K562 (cell line): ENCODE measurements at regions not wholly inside any gene's neighbourhood (a gene's known extent, or its start where the extent isn't known, plus 50 kb on each side); places are given as distances from the start of the nearest gene placed in this dataset.

Experiments
- ATAC-seq: fragments of 200-7000 bp; cut with Tn5 transposase; 3 replicates; pipeline ENCODE4 v1.9.1; 2020; ENCODE audit warnings: moderate library complexity
- BruUV-seq: library from RNA; stranded (reverse); fragments of 400-500 nt; replicated peaks from 2 replicates; lab custom pipeline; 2021; lab: Mats Ljungman, UMichigan
- CTCF ChIA-PET: fragments of 300-600 bp; formaldehyde crosslinking; extraction: SDS; loops from one replicate; lab custom pipeline; 2021; ENCODE audit warnings: low intra/inter-chr PET ratio; lab: Yijun Ruan, JAX
- POLR2A ChIA-PET: fragments of 300-600, 350-650 bp; sonication (Branson Sonifier 250); formaldehyde crosslinking; extraction: SDS; loops from one replicate; lab custom pipeline; 2021; ENCODE audit warnings: antibody characterized with exemption, inconsistent platforms; lab: Yijun Ruan, JAX
- DNase-seq, 4 experiments: peaks; one replicate each; pipeline versions ENCODE4 v3.0.0 to v3.0.0-alpha.2; 2011 to 2018; ENCODE audit warnings: low spot score in 3 of 4, mixed read lengths in 3 of 4; ENCODE audit errors: extremely low read depth in 1 of 4
- FAIRE-seq: peaks from 2 replicates; lab custom pipeline; 2011; peaks lifted over from hg19 to GRCh38; lab: Jason Lieb, UNC
- H2AFZ ChIP-seq: 2 replicates; pipeline ENCODE4 v1.6.0; 2011; ENCODE audit warnings: low read depth, low read length, control low read depth, inconsistent platforms
- H3K27ac ChIP-seq: fragments of 200-600 bp; 3 replicates; pipeline ENCODE4 v1.8.0; 2011; ENCODE audit warnings: low read depth, mild to moderate bottlenecking, control low read depth, inconsistent platforms, low read length, moderate library complexity, mixed read lengths; ENCODE audit errors: extremely low read depth
- H3K27me3 ChIP-seq, 2 experiments: fragments of 300-600 bp in 1 of 2; 2 replicates in 1 of 2; 3 replicates in 1 of 2; pipeline versions ENCODE4 v1.6.0 to v1.8.0; 2011; ENCODE audit warnings: inconsistent platforms in 2 of 2, low read length in 2 of 2, mild to moderate bottlenecking in 1 of 2, mixed read lengths in 1 of 2, moderate library complexity in 1 of 2; ENCODE audit not compliant: control insufficient read depth in 2 of 2, insufficient read depth in 2 of 2
- H3K36me3 ChIP-seq: fragments of 300-600 bp; 3 replicates; pipeline ENCODE4 v1.8.0; 2011; ENCODE audit warnings: mild to moderate bottlenecking, low read length, inconsistent platforms; ENCODE audit not compliant: control insufficient read depth, insufficient read depth
- H3K4me1 ChIP-seq, 2 experiments: fragments of 200-600 bp in 1 of 2; replicated peaks in 1 of 2; 2 replicates in 1 of 2; 3 replicates in 1 of 2; pipeline versions ENCODE4 v1.5.1 to v1.8.0; 2011; ENCODE audit warnings: inconsistent platforms in 2 of 2, low read length in 2 of 2, mild to moderate bottlenecking in 1 of 2, mixed read lengths in 1 of 2, moderate library complexity in 1 of 2; ENCODE audit not compliant: control insufficient read depth in 2 of 2, insufficient read depth in 2 of 2
- H3K4me2 ChIP-seq: 2 replicates; pipeline ENCODE4 v1.6.1; 2011; ENCODE audit warnings: low read length, control low read depth, inconsistent platforms, mixed read lengths; ENCODE audit not compliant: insufficient read depth
- H3K4me3 ChIP-seq: fragments of 200-600 bp; sonication (generic), shearing (Covaris generic); 2 replicates; pipeline ENCODE4 v1.5.1; 2016; ENCODE audit warnings: control low read depth, inconsistent platforms
- H3K79me2 ChIP-seq: fragments of 200-600 bp; 3 replicates; pipeline ENCODE4 v1.8.0; 2011; ENCODE audit warnings: low read length, inconsistent platforms; ENCODE audit not compliant: control insufficient read depth, insufficient read depth
- H3K9ac ChIP-seq, 2 experiments: 2 replicates each; pipeline versions ENCODE4 v1.6.0 to v1.6.1; 2011; ENCODE audit warnings: low read depth in 2 of 2, low read length in 2 of 2, control low read depth in 1 of 2, inconsistent platforms in 1 of 2, mild to moderate bottlenecking in 1 of 2, mixed read lengths in 1 of 2; ENCODE audit not compliant: insufficient read depth in 1 of 2
- H3K9me1 ChIP-seq: one replicate; pipeline ENCODE4 v1.6.0; 2011; ENCODE audit warnings: inconsistent platforms, mild to moderate bottlenecking, low read length, moderate library complexity; ENCODE audit not compliant: control insufficient read depth, insufficient read depth
- H3K9me3 ChIP-seq: replicated peaks from 2 replicates; pipeline ENCODE4 v1.5.1; 2011; ENCODE audit warnings: low read depth, low read length, inconsistent platforms; ENCODE audit not compliant: control insufficient read depth, insufficient read depth
- H4K20me1 ChIP-seq: replicated peaks from 2 replicates; pipeline ENCODE4 v1.6.1; 2011; ENCODE audit warnings: low read length, inconsistent platforms, mixed read lengths; ENCODE audit not compliant: control insufficient read depth, insufficient read depth
- ELF2 ChIP-seq: fragments of 250-450 bp; sonication (Bioruptor Pico); IDR thresholded peaks from 2 replicates; pipeline ENCODE4 v1.5.0; 2021; ENCODE audit warnings: mild to moderate bottlenecking
- HNRNPK ChIP-seq: fragments of 200-400 bp; formaldehyde crosslinking; IDR thresholded peaks from one replicate; pipeline ENCODE4 v1.6.1; 2018; ENCODE audit warnings: mild to moderate bottlenecking, low read depth, low read length; ENCODE audit not compliant: poor library complexity, severe bottlenecking
- JUNB ChIP-seq: fragments of 450-650 bp; formaldehyde crosslinking; conservative IDR thresholded peaks from 2 replicates; pipeline ENCODE4 v1.4.0; 2020; ENCODE audit warnings: mild to moderate bottlenecking
- KHSRP ChIP-seq: fragments of 450-650 bp; IDR thresholded peaks from 2 replicates; pipeline ENCODE4 v1.6.1; 2017
- LARP7 ChIP-seq: fragments of 450-650 bp; IDR thresholded peaks from 2 replicates; pipeline ENCODE4 v1.6.1; 2016
- MAFF ChIP-seq: IDR thresholded peaks from 2 replicates; pipeline ENCODE4 v1.6.1; 2012; ENCODE audit warnings: low read length, improper control_type of control experiment
- RNF2 ChIP-seq: sonication (generic); IDR thresholded peaks from 2 replicates; pipeline ENCODE4 v1.6.1; 2016
- SAFB ChIP-seq: fragments of 200-400 bp; formaldehyde crosslinking; IDR thresholded peaks from 2 replicates; pipeline ENCODE4 v1.6.1; 2017; ENCODE audit warnings: low read depth, low read length, borderline replicate concordance
- U2AF2 ChIP-seq: fragments of 200-400 bp; formaldehyde crosslinking; optimal IDR thresholded peaks from 2 replicates; pipeline ENCODE3; 2017; ENCODE audit warnings: low read depth, mild to moderate bottlenecking, low read length
- ZNF23 ChIP-seq: fragments of 250-450 bp; sonication (Bioruptor Pico); IDR thresholded peaks from 2 replicates; pipeline ENCODE4 v1.4.0; 2020; ENCODE audit warnings: mild to moderate bottlenecking
- ZNF79 ChIP-seq: fragments of 250-450 bp; sonication (Bioruptor Pico); IDR thresholded peaks from 2 replicates; pipeline ENCODE4 v1.4.0; 2020; ENCODE audit warnings: low read depth, mild to moderate bottlenecking, moderate library complexity
- WGBS: fragments of 100-300 bp; shearing (Covaris generic); methylation state at CpG from one replicate; pipeline ENCODE4 v1.1.6; 2016; ENCODE audit warnings: low coverage, mixed read lengths; ENCODE audit not compliant: insufficient coverage; ENCODE audit errors: missing lambda C conversion rate; 5-methylcytosine and 5-hydroxymethylcytosine counted together
- in situ Hi-C: fragments of 300-500 bp; cut with MboI; formaldehyde crosslinking; loops from 4 replicates; pipeline ENCODE4 v1.15.0; 2018; ENCODE audit warnings: inconsistent platforms, mixed read lengths
- intact Hi-C: fragments of 100-400 bp; cut with micrococcal nuclease; formaldehyde crosslinking; loops from 2 replicates; pipeline ENCODE4 v1.14.2; 2022
- TF ChIP-seq, protein P1 (sequence below): fragments of 250-450 bp; sonication (Bioruptor Pico); IDR thresholded peaks from 2 replicates; pipeline ENCODE4 v1.8.0; 2022; ENCODE audit warnings: inconsistent platforms
- TF ChIP-seq, protein P2 (sequence below): sonication (generic); formaldehyde crosslinking; IDR thresholded peaks from 2 replicates; pipeline ENCODE4 v1.8.1; 2023; ENCODE audit warnings: mild to moderate bottlenecking, missing genetic modification reagents, moderate library complexity
- TF ChIP-seq, protein P3 (sequence below): fragments of 450-650 bp; formaldehyde crosslinking; IDR thresholded peaks from 2 replicates; pipeline ENCODE4 v1.4.0; 2020; ENCODE audit warnings: mild to moderate bottlenecking, moderate library complexity

DNA sequence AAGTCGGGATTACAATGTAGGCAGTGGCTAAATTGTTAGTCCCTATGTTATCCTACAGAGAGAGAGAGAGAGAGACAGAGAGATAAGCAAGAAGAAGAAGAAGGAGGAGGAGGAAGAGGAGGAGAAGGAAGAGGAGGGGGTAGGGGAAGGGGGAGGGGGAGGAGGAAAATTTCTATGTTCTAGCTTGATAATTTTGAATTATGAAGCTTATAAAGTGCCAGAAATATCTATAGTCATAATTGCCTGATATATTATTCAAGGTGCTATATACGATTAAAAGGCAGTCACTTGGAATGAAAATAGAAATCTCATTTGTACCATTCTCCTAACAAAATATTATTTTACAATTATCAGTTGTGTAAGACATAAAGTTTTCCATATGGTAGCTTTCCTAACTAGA lies 122.4 kb upstream of the PRR32 start:
- Histone ChIP-seq H3K9me3 (no peaks in the 10 kb centered on the region), H3K27me3 (no peaks in the 10 kb centered on the region), H3K36me3 (no peaks in the 10 kb centered on the region)
- BruUV-seq = no TSS peak
- ChIA-PET CTCF (no interaction called here), POLR2A (no interaction called here)
- TF ChIP-seq KHSRP (no peak), HNRNPK (peak; percentile 81)
- TF ChIP-seq, all 486 proteins: peak for 1
- WGBS = 0% methylated on average over 2 of the region's 2 CpGs
- no peak for ATAC-seq
- Histone ChIP-seq H3K27ac (no peak overlapping the region), H3K4me2 (no peak overlapping the region), H3K9ac (no peak overlapping the region), H3K79me2 (no peaks in the 10 kb centered on the region), H2AFZ (no peak overlapping the region), H4K20me1 (no peaks in the 10 kb centered on the region), H3K9me1 (no peaks in the 10 kb centered on the region), H3K4me3 (no peak overlapping the region), H3K4me1 (no peaks in the 10 kb centered on the region)
- in situ Hi-C loops = no loop called here
- intact Hi-C loops = no loop called here
- DNase-seq = no peak
- FAIRE-seq = no peak

DNA sequence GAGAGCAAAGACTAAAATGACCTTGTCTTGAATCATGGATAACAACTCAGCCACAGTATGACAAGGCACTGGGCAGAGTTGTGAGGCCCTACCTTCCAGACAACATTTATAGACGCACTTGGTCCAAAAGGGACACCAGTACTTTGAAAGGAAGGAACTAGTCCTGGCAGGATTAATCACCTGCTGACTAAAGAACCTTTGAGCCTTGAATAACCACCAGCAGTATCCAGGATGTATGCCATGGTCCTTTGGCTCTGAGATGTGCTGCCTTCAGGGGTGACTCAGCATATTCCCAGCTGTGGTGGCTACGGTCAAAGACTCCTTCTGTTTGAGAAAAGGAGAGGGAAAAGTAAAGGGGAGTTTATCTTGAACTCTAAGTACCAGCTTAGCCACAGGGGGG lies 118.1 kb upstream of the PRR32 start:
- in situ Hi-C loops (no loop called here), intact Hi-C loops (no loop called here)
- Histone ChIP-seq H3K4me1 (no peaks in the 10 kb centered on the region), H3K4me3 (no peak overlapping the region), H4K20me1 (no peaks in the 10 kb centered on the region), H3K36me3 (no peaks in the 10 kb centered on the region), H3K27me3 (no peaks in the 10 kb centered on the region), H3K9ac (no peak overlapping the region), H3K4me2 (no peak overlapping the region), H3K9me1 (no peaks in the 10 kb centered on the region), H3K9me3 (no peaks in the 10 kb centered on the region), H3K27ac (no peak overlapping the region), H3K79me2 (no peaks in the 10 kb centered on the region), H2AFZ (no peak overlapping the region)
- WGBS = 0% methylated on average over 2 of the region's 2 CpGs
- ChIA-PET POLR2A (no interaction called here), CTCF (no interaction called here)
- TF ChIP-seq, protein P1, sequence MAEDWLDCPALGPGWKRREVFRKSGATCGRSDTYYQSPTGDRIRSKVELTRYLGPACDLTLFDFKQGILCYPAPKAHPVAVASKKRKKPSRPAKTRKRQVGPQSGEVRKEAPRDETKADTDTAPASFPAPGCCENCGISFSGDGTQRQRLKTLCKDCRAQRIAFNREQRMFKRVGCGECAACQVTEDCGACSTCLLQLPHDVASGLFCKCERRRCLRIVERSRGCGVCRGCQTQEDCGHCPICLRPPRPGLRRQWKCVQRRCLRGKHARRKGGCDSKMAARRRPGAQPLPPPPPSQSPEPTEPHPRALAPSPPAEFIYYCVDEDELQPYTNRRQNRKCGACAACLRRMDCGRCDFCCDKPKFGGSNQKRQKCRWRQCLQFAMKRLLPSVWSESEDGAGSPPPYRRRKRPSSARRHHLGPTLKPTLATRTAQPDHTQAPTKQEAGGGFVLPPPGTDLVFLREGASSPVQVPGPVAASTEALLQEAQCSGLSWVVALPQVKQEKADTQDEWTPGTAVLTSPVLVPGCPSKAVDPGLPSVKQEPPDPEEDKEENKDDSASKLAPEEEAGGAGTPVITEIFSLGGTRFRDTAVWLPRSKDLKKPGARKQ = no peak
- TF ChIP-seq ZNF23 (CRISPR knock-in tag) = no peak
- TF ChIP-seq JUNB = no peak
- no peak for TF ChIP-seq SAFB
- no peak for TF ChIP-seq U2AF2
- TF ChIP-seq ZNF79 (CRISPR knock-in tag) = no peak
- TF ChIP-seq LARP7 = no peak
- TF ChIP-seq, protein P2, sequence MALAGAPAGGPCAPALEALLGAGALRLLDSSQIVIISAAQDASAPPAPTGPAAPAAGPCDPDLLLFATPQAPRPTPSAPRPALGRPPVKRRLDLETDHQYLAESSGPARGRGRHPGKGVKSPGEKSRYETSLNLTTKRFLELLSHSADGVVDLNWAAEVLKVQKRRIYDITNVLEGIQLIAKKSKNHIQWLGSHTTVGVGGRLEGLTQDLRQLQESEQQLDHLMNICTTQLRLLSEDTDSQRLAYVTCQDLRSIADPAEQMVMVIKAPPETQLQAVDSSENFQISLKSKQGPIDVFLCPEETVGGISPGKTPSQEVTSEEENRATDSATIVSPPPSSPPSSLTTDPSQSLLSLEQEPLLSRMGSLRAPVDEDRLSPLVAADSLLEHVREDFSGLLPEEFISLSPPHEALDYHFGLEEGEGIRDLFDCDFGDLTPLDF (CRISPR knock-in tag) = no peak
- TF ChIP-seq, protein P3, sequence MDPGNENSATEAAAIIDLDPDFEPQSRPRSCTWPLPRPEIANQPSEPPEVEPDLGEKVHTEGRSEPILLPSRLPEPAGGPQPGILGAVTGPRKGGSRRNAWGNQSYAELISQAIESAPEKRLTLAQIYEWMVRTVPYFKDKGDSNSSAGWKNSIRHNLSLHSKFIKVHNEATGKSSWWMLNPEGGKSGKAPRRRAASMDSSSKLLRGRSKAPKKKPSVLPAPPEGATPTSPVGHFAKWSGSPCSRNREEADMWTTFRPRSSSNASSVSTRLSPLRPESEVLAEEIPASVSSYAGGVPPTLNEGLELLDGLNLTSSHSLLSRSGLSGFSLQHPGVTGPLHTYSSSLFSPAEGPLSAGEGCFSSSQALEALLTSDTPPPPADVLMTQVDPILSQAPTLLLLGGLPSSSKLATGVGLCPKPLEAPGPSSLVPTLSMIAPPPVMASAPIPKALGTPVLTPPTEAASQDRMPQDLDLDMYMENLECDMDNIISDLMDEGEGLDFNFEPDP (CRISPR knock-in tag) = no peak
- no peak for TF ChIP-seq RNF2
- TF ChIP-seq ELF2 (CRISPR knock-in tag) = no peak
- TF ChIP-seq MAFF = no peak
- FAIRE-seq (no peak), DNase-seq (no peak), ATAC-seq (no peak)
- no TSS peak for BruUV-seq
